ENCODE measurements at regions not wholly inside any gene's neighbourhood (a gene's known extent, or its start where the extent isn't known, plus 50 kb on each side); places are given as distances from the start of the nearest gene placed in this dataset.

DNA sequence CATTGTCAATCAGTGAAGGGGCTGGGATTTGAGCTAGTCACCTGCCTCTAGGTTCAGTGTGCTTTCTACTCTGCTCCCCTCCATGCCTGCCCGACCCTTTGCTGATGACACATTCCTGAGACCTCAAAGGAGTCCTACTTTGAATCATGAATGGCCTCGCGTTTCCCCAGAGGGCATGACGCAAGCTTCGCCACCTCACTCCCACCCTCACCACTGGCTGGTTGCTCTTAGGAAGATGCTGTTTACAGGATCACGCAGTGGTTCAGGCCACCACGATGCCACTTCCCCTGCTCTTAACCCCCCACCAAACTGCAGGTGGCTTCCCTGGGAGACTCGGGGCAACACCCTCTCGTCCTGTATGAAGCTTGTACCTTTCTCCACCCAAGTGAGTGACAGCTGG, 62.9 kb upstream of the B3GAT1 start:
- Histone ChIP-seq H3K27ac (no peak overlapping the region), H3K9me3 (ENCODE audit: control insufficient read depth, low read length) (no peaks in the 10 kb centered on the region), H3K4me1 (no peaks in the 10 kb centered on the region), H3K79me2 (no peaks in the 10 kb centered on the region), H3K9ac (no peak overlapping the region), H3K36me3 (ENCODE audit: control insufficient read depth, insufficient read depth, low read length) (no peaks in the 10 kb centered on the region), H3K27me3 (ENCODE audit: control insufficient read depth, insufficient read depth, low read length) (no peaks in the 10 kb centered on the region), H3K4me2 (ENCODE audit: low read length) (no peak overlapping the region), H3K4me3 (ENCODE audit: low read depth, low read length) (no peak overlapping the region), H2AFZ (no peak overlapping the region)
- TF ChIP-seq, protein P1, sequence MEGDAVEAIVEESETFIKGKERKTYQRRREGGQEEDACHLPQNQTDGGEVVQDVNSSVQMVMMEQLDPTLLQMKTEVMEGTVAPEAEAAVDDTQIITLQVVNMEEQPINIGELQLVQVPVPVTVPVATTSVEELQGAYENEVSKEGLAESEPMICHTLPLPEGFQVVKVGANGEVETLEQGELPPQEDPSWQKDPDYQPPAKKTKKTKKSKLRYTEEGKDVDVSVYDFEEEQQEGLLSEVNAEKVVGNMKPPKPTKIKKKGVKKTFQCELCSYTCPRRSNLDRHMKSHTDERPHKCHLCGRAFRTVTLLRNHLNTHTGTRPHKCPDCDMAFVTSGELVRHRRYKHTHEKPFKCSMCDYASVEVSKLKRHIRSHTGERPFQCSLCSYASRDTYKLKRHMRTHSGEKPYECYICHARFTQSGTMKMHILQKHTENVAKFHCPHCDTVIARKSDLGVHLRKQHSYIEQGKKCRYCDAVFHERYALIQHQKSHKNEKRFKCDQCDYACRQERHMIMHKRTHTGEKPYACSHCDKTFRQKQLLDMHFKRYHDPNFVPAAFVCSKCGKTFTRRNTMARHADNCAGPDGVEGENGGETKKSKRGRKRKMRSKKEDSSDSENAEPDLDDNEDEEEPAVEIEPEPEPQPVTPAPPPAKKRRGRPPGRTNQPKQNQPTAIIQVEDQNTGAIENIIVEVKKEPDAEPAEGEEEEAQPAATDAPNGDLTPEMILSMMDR (IDR thresholded peaks at IDR 0.05) = no peak

DNA sequence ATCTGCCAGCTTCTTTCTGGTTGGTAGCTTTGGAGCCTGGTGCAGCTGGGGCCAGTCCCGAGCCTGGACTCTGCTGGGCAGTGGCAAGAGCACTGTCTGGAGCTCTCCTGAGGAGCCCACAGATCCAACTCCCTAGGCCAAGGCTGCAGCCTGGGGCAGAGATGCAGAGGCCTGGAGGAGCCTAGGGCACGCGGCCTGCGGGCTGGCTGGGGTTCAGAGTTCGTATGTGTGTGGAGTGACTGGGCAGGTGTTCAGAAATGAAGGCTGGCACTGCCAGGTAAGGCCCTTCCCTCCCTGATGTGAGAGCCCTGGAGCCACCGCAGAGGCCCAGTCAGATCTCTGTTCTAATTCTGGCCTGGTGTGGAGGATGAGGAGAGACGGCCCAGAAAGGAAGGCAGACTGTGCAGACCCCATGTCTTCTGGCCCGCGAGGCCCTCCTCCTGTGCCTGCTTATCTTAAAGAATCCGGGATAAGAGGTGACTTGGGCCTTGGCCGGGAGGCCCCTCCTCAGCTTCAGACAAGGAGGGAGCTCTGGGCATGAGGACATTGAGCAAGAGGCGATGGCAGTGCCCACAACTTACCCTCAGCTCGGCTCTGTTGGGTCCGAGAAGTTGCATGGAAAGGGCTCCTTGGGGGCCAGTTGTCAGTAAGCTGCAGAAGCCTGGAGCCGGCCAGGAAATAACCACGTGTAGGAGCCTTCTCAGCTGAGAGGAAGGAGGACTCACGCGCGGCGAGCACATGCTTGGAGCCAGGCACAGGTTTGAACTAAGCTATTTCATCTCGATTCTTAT, 62.2 kb upstream of the B3GAT1 start:
- no peaks in the 10 kb centered on the region for H3K4me1 ChIP-seq
- no peaks in the 10 kb centered on the region for H3K9me3 ChIP-seq (ENCODE audit: control insufficient read depth, low read length)
- no peak overlapping the region for H3K9ac ChIP-seq
- no peaks in the 10 kb centered on the region for H3K27me3 ChIP-seq (ENCODE audit: control insufficient read depth, insufficient read depth, low read length)
- H3K36me3 ChIP-seq (ENCODE audit: control insufficient read depth, insufficient read depth, low read length) = no peaks in the 10 kb centered on the region
- no peak overlapping the region for H3K4me3 ChIP-seq (ENCODE audit: low read depth, low read length)
- H2AFZ ChIP-seq = no peak overlapping the region
- H3K79me2 ChIP-seq = no peaks in the 10 kb centered on the region
- H3K27ac ChIP-seq = no peak overlapping the region
- no peak overlapping the region for H3K4me2 ChIP-seq (ENCODE audit: low read length)
- TF ChIP-seq, protein P1 (IDR thresholded peaks at IDR 0.05) = no peak

DNA sequence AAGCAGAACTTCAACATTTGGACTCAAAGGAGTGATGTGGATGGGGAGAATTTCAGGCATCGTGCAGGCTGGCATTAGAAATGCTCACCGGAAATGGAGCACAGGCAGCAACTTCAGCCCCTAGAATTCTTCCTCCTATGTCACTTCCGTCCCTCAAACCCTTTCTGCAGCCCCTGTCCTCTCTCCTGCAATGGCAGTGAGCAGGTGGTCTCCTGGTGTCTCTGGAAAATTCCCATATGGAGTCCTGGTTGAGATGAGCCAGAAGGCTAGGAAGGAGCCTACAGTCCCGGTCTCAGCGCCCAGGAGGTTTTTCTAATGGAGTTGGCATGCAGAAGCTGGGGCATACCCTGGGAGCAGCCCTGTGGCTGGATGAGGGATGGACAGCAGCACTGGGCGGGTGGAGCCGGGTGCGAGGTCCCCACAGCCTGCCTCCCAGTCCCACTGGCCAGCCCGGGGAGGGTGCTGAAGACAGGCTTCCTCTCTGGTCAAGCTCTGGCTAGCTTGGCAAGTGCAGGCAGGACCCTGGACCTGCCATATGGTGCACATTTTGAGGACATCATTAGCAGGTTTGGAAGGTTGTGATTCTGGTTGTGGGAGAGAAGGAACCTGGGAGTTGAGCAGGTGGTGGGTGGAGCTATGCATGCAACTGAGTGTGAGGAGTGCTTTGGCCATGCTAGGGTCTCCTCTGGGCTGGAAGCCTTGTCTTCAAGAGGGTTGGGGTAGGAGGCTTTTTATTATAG, 59.8 kb upstream of the B3GAT1 start:
- H3K9ac ChIP-seq = no peak overlapping the region
- no peaks in the 10 kb centered on the region for H3K4me1 ChIP-seq
- H3K9me3 ChIP-seq (ENCODE audit: control insufficient read depth, low read length) = no peaks in the 10 kb centered on the region
- TF ChIP-seq, protein P1 (IDR thresholded peaks at IDR 0.05) = no peak
- H3K4me3 ChIP-seq (ENCODE audit: low read depth, low read length) = no peak overlapping the region
- H3K4me2 ChIP-seq (ENCODE audit: low read length) = no peak overlapping the region
- H3K36me3 ChIP-seq (ENCODE audit: control insufficient read depth, insufficient read depth, low read length) = no peaks in the 10 kb centered on the region
- H2AFZ ChIP-seq = no peak overlapping the region
- no peak overlapping the region for H3K27ac ChIP-seq
- H3K27me3 ChIP-seq (ENCODE audit: control insufficient read depth, insufficient read depth, low read length) = no peaks in the 10 kb centered on the region
- H3K79me2 ChIP-seq = no peaks in the 10 kb centered on the region

DNA sequence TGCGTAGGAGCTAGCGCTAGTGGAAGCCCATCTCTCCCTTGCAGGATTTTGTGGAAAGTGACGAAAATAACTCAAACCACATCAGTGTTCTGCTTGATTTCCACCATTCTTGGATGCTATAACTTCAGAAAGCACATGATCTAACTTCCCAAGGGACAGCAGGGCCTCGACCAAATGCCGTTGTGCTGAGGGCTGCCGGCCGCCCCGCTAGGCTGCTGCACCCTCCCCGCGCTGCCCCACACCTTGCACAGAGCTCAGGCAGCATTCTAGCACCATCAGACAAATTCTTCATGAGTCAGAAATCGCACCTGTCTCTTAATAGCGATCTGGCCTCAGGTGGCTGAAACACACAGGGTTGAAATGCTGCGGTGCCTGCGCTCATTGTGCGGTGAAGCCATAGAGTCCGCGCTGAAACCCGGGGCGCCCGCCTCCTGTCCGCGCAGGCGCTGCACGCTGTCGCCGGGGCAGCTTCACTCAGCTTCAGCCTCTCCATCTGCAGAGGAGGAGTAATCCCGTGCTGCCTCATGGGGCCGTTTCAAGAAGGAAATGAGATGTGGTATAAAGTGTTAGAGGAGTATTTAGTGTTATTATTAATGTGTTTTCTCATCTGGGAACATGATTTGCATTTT, 59.2 kb upstream of the B3GAT1 start:
- no peak overlapping the region for H2AFZ ChIP-seq
- no peak overlapping the region for H3K4me3 ChIP-seq (ENCODE audit: low read depth, low read length)
- no peaks in the 10 kb centered on the region for H3K36me3 ChIP-seq (ENCODE audit: control insufficient read depth, insufficient read depth, low read length)
- no peaks in the 10 kb centered on the region for H3K9me3 ChIP-seq (ENCODE audit: control insufficient read depth, low read length)
- H3K27me3 ChIP-seq (ENCODE audit: control insufficient read depth, insufficient read depth, low read length) = no peaks in the 10 kb centered on the region
- H3K4me1 ChIP-seq = no peaks in the 10 kb centered on the region
- H3K79me2 ChIP-seq = no peaks in the 10 kb centered on the region
- no peak overlapping the region for H3K27ac ChIP-seq
- H3K9ac ChIP-seq = no peak overlapping the region
- TF ChIP-seq, protein P1 (IDR thresholded peaks at IDR 0.05) = no peak
- no peak overlapping the region for H3K4me2 ChIP-seq (ENCODE audit: low read length)

Measured in parathyroid adenoma (tissue), 2 donors.